ENCODE measurements at regions not wholly inside any gene's neighbourhood (a gene's known extent, or its start where the extent isn't known, plus 50 kb on each side); places are given as distances from the start of the nearest gene placed in this dataset.

- DNase-seq (ENCODE audit: low read depth in 1 of 2, low spot score in 1 of 2) = no peak
- Histone ChIP-seq H3K27ac (replicated peaks) (no peak overlapping the region), H3K4me3 (replicated peaks; ENCODE audit: insufficient read depth, low read length) (no peak overlapping the region), H3K27me3 (ENCODE audit: insufficient read depth, poor library complexity, severe bottlenecking) (no peaks in the 10 kb centered on the region)
- TF ChIP-seq GABPA (IDR thresholded peaks at IDR 0.05; ENCODE audit: low read depth) (no peak), POLR2AphosphoS5 (IDR thresholded peaks at IDR 0.05; ENCODE audit: low read depth) (no peak), CTCF (IDR thresholded peaks at IDR 0.05; ENCODE audit: insufficient read depth, low read length) (no peak), SPI1 (IDR thresholded peaks at IDR 0.05; ENCODE audit: borderline replicate concordance, low read depth) (no peak)
- TF ChIP-seq, protein P1, sequence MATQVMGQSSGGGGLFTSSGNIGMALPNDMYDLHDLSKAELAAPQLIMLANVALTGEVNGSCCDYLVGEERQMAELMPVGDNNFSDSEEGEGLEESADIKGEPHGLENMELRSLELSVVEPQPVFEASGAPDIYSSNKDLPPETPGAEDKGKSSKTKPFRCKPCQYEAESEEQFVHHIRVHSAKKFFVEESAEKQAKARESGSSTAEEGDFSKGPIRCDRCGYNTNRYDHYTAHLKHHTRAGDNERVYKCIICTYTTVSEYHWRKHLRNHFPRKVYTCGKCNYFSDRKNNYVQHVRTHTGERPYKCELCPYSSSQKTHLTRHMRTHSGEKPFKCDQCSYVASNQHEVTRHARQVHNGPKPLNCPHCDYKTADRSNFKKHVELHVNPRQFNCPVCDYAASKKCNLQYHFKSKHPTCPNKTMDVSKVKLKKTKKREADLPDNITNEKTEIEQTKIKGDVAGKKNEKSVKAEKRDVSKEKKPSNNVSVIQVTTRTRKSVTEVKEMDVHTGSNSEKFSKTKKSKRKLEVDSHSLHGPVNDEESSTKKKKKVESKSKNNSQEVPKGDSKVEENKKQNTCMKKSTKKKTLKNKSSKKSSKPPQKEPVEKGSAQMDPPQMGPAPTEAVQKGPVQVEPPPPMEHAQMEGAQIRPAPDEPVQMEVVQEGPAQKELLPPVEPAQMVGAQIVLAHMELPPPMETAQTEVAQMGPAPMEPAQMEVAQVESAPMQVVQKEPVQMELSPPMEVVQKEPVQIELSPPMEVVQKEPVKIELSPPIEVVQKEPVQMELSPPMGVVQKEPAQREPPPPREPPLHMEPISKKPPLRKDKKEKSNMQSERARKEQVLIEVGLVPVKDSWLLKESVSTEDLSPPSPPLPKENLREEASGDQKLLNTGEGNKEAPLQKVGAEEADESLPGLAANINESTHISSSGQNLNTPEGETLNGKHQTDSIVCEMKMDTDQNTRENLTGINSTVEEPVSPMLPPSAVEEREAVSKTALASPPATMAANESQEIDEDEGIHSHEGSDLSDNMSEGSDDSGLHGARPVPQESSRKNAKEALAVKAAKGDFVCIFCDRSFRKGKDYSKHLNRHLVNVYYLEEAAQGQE (IDR thresholded peaks at IDR 0.05; ENCODE audit: insufficient replicate concordance, low read depth) = no peak
Measured at GRCh38 chr2:228239907-228240561, 58.5 kb upstream of the SPHKAP start.

DNA sequence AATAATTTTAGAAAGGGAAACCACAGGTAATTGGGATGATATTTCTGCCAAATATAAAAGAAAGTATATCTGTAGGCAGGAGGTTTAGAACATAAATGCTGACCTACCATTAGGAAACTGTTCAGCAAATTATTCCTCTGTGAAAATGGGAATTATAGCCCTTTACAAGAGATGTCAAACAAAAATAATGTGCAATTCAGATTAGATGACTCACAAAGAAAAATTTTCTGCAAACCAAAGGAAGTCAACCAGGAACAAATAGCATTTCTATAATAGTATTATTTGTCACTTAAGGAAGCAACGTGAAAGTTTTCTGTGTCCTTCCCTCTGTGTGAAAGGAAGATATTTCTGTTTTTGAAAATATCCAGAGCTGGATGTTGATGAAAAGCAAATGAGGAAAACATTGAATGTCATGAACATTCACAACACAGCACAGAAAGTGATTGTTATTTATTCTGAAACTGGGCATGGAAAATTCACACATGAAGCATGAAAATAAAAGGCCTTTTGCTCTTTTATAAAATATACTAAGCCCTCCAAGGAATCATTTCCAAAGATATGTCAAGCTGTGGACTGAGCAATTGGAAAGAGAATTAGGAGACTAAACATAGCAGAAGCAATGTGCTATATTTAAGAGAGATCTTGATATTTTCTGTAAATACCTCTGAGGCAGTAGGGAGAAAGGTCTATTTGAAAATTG lies 57.9 kb upstream of the SPHKAP start:
- TF ChIP-seq CTCF (IDR thresholded peaks at IDR 0.05; ENCODE audit: insufficient read depth, low read length) (no peak), POLR2AphosphoS5 (IDR thresholded peaks at IDR 0.05; ENCODE audit: low read depth) (no peak), GABPA (IDR thresholded peaks at IDR 0.05; ENCODE audit: low read depth) (no peak), SPI1 (IDR thresholded peaks at IDR 0.05; ENCODE audit: borderline replicate concordance, low read depth) (no peak)
- TF ChIP-seq, protein P1 (IDR thresholded peaks at IDR 0.05; ENCODE audit: insufficient replicate concordance, low read depth) = no peak
- no peaks in the 10 kb centered on the region for H3K27me3 ChIP-seq (ENCODE audit: insufficient read depth, poor library complexity, severe bottlenecking)
- H3K27ac ChIP-seq (replicated peaks) = no peak overlapping the region
- H3K4me3 ChIP-seq (replicated peaks; ENCODE audit: insufficient read depth, low read length) = no peak overlapping the region
- DNase-seq (ENCODE audit: low read depth in 1 of 2, low spot score in 1 of 2) = no peak

All from HL-60 (cell line).